ENCODE measurements at regions not wholly inside any gene's neighbourhood (a gene's known extent, or its start where the extent isn't known, plus 50 kb on each side); places are given as distances from the start of the nearest gene placed in this dataset.

DNA sequence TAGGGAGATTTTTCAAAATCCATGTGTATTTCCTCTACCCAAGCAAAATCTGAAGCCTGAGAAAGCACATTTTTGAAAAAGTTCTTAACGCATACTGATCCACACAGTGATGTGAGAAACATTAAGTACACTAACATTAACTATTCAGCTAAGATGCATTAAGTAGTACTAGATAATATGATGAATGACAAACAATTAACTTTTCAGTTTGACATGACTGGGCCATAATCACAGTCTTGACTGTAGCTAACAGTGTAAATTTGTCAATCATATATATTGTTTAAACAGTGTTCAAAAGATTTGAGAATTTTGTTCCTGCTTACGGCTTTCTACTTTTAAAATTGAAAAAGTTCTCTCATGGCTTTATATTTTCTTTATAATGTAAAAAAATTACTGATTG lies 72.0 kb downstream of the CNTN3 start:
- 15% methylated on average over 2 of the region's 2 CpGs for WGBS (ENCODE audit: insufficient coverage, insufficient replicate concordance, low lambda C conversion rate, missing lambda C conversion rate)
- Histone ChIP-seq H3K36me3 (ENCODE audit: control insufficient read depth in 2 of 2, insufficient read depth in 2 of 2, low read length in 1 of 2) (no peaks in the 10 kb centered on the region), H4K20me1 (ENCODE audit: control insufficient read depth, insufficient read depth) (no peaks in the 10 kb centered on the region), H3K9ac (ENCODE audit: control insufficient read depth, insufficient read depth, low read length) (no peak overlapping the region), H3K4me1 (ENCODE audit: control insufficient read depth, insufficient read depth, low read length) (no peaks in the 10 kb centered on the region), H3K9me3 (replicated peaks; ENCODE audit: control insufficient read depth, insufficient read depth, low read length) (no peaks in the 10 kb centered on the region), H2AFZ (ENCODE audit: control insufficient read depth, low read depth, low read length) (no peak overlapping the region), H3K27ac (ENCODE audit: control insufficient read depth, insufficient read depth) (no peak overlapping the region), H3K4me3 (no peak overlapping the region), H3K27me3 (replicated peaks in 1 of 2; ENCODE audit: control insufficient read depth in 2 of 2, insufficient read depth in 2 of 2, low read length in 1 of 2) (no peaks in the 10 kb centered on the region), H3K79me2 (ENCODE audit: control insufficient read depth, insufficient read depth, low read length) (no peaks in the 10 kb centered on the region), H3K4me2 (ENCODE audit: control insufficient read depth, insufficient read depth) (no peak overlapping the region)
- ATAC-seq (no peak), FAIRE-seq (no peak), DNase-seq (ENCODE audit: low read depth, low spot score) (no peak)
- ChIA-PET SMC1A (ENCODE audit: uncharacterized antibody, unreplicated experiment) (no interaction called here), POLR2A (no interaction called here), CTCF (no interaction called here), RAD21 (ENCODE audit: unreplicated experiment) (no interaction called here)
- in situ Hi-C loops (cut with MboI) (no loop called here), intact Hi-C loops (cut with micrococcal nuclease; ENCODE audit: unreplicated experiment) (no loop called here)
- BruUV-seq (replicated peaks): no TSS peak
- TF ChIP-seq, protein P1, sequence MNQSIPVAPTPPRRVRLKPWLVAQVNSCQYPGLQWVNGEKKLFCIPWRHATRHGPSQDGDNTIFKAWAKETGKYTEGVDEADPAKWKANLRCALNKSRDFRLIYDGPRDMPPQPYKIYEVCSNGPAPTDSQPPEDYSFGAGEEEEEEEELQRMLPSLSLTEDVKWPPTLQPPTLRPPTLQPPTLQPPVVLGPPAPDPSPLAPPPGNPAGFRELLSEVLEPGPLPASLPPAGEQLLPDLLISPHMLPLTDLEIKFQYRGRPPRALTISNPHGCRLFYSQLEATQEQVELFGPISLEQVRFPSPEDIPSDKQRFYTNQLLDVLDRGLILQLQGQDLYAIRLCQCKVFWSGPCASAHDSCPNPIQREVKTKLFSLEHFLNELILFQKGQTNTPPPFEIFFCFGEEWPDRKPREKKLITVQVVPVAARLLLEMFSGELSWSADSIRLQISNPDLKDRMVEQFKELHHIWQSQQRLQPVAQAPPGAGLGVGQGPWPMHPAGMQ (IDR thresholded peaks at IDR 0.05; ENCODE audit: borderline replicate concordance): no peak
- TF ChIP-seq ZNF592 (IDR thresholded peaks at IDR 0.05) (no peak), SRF (IDR thresholded peaks at IDR 0.05; ENCODE audit: low read depth in 2 of 2, low read length in 2 of 2) (no peak), IKZF2 (IDR thresholded peaks at IDR 0.05) (no peak), SMAD1 (IDR thresholded peaks at IDR 0.05; ENCODE audit: low read depth, partially characterized antibody) (no peak), NFYB (IDR thresholded peaks at IDR 0.05; ENCODE audit: insufficient read depth, low read depth, low read length) (no peak), REST (IDR thresholded peaks at IDR 0.05; ENCODE audit: low read depth, low read length) (no peak)

All from GM12878 (cell line).